Astrocyte of the cerebellum (primary cell): ENCODE measurements at regions not wholly inside any gene's neighbourhood (a gene's known extent, or its start where the extent isn't known, plus 50 kb on each side); places are given as distances from the start of the nearest gene placed in this dataset.

Source experiments
- DNase-seq: peaks from one replicate; pipeline ENCODE4 v3.0.0-alpha.2; 2011; ENCODE audit warnings: low read depth
- H3K4me3 ChIP-seq: 2 replicates; pipeline ENCODE4 v1.5.1; 2011; ENCODE audit warnings: mild to moderate bottlenecking, low read depth, low read length, moderate library complexity
- in situ Hi-C: cut with HindIII; loops from 2 replicates; pipeline ENCODE4 v1.10.0; 2017; ENCODE audit warnings: low sequenced_read_pairs
- TF ChIP-seq, protein P1 (sequence below): IDR thresholded peaks from 2 replicates; pipeline ENCODE4 v1.5.1; 2012; ENCODE audit warnings: low read length, low read depth, moderate library complexity, mild to moderate bottlenecking; ENCODE audit errors: missing control alignments

- no peak overlapping the region for H3K4me3 ChIP-seq
- TF ChIP-seq, protein P1, sequence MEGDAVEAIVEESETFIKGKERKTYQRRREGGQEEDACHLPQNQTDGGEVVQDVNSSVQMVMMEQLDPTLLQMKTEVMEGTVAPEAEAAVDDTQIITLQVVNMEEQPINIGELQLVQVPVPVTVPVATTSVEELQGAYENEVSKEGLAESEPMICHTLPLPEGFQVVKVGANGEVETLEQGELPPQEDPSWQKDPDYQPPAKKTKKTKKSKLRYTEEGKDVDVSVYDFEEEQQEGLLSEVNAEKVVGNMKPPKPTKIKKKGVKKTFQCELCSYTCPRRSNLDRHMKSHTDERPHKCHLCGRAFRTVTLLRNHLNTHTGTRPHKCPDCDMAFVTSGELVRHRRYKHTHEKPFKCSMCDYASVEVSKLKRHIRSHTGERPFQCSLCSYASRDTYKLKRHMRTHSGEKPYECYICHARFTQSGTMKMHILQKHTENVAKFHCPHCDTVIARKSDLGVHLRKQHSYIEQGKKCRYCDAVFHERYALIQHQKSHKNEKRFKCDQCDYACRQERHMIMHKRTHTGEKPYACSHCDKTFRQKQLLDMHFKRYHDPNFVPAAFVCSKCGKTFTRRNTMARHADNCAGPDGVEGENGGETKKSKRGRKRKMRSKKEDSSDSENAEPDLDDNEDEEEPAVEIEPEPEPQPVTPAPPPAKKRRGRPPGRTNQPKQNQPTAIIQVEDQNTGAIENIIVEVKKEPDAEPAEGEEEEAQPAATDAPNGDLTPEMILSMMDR = no peak
- in situ Hi-C loops = no loop called here
- DNase-seq = no peak
Measured at GRCh38 chr6:145132709-145133108, 602.6 kb downstream of the EPM2A start.

DNA sequence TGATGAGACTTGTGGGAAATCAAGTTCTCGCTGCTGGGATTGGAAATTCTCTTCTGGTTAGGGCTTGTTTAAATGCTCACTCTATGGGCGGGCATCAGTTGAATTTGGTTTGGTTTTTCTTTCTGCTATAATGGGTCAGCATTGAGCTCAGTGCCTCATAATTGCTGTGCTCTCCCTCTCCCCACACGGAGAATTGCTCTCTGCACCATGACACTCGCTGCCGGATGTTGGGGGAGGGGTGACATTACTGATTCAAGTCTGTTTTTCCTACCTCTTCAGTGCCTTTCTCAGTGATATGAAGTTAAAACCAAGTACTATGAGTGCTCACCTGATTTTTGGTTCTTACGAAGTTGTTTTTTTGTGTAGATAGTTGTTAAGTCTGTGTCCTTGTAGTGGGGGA is 599.6 kb downstream of the EPM2A start:
- in situ Hi-C loops = no loop called here
- no peak overlapping the region for H3K4me3 ChIP-seq
- TF ChIP-seq, protein P1 = no peak
- no peak for DNase-seq

- TF ChIP-seq, protein P1 = no peak
- DNase-seq = no peak
- no peak overlapping the region for H3K4me3 ChIP-seq
Measured at GRCh38 chr6:145137425-145137824, 597.9 kb downstream of the EPM2A start.

GRCh38 chr6:145138469-145139139 is 596.7 kb downstream of the EPM2A start:
- no peak for DNase-seq
- in situ Hi-C loops = no loop called here
- TF ChIP-seq, protein P1 = no peak
- H3K4me3 ChIP-seq = no peak overlapping the region

More at GRCh38 chr6:145137425-145137824, 597.9 kb downstream of the EPM2A start:
- in situ Hi-C loops = no loop called here

DNA sequence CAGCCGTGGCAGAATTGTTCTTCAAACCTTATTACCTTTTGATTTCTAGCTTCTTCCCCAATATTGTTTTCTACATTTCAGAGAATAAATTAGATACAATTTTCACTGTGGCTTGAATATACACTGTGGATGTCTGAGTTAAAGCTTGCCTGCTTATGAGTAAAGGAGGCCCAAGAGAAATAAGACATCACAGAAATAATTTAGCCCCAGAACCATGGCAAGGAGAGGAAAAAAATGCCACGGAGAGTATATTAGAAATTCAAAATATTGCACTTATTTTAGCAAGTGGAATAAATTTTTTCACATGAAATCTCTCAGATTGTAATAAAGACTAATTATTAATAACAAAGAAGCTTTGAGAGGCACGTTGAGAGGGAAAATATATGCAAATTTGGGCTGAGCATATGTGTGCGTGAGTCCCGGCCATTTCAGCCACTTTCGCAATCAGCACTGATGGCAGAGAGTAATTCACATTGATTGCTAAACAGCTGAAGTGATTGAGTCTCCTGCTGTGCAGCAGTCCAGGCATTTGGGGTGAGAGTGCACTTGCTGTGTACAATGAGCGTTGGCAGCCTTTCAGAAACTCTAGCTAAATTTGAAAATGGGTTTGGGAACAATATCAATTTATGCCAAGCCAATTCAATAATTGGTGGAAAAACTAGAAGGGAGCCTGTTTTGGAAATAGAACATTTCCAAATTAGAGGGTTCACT is 596.0 kb downstream of the EPM2A start:
- TF ChIP-seq, protein P1 = no peak
- no peak overlapping the region for H3K4me3 ChIP-seq
- DNase-seq = no peak
- in situ Hi-C loops = no loop called here

- H3K4me3 ChIP-seq = no peak overlapping the region
- in situ Hi-C loops = no loop called here
- no peak for DNase-seq
- TF ChIP-seq, protein P1 = no peak
Measured at GRCh38 chr6:145139895-145140294, 595.4 kb downstream of the EPM2A start.
